GM18870 (cell line): ENCODE measurements at regions not wholly inside any gene's neighbourhood (a gene's known extent, or its start where the extent isn't known, plus 50 kb on each side); places are given as distances from the start of the nearest gene placed in this dataset.
"Not testable (repeated sequence)": the region's sequence is repeated elsewhere in the genome, so short reads cannot be mapped to it uniquely, and the experiment has no call there.

Source experiments
- ATAC-seq: cut with Tn5 transposase; IDR thresholded peaks from one replicate; pipeline ENCODE4 v1.9.1; 2021; ENCODE audit warnings: moderate library complexity; ENCODE audit not compliant: unreplicated experiment

DNA sequence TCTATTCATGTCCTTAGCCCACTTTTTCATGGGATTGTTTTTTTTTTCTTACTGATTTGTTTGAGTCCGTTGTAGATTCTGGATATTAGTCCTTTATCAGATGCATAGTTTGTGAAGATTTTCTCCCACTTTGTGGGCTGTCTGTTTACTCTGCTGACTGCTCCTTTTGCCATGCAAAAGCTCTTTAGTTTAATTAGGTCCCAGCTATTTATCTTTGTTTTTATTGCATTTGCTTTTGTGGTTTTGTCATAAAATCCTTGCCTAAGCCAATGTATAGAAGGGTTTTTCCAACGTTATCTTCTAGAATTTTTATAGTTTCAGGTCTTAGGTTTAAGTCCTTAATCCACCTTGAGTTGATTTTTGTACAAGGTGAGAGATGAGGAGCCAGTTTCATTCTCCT lies 358.9 kb downstream of the ADAMTS20 start:
- not testable (repeated sequence) for ATAC-seq

DNA sequence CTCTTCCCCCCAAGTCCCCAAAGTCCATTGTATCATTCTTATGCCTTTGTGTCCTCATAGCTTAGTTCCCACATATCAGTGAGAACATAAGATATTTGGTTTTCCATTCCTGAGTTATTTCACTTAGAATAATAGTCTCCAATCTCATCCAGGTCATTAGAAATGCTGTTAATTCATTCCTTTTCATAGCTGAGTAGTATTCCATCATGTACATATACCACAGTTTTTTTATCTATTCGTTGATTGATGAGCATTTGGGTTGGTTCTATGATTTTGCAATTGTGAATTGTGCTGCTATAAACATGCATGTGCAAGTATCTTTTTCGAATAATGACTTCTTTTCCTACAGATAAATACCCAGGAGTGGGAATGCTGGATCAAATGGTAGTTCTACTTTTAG lies 359.6 kb downstream of the ADAMTS20 start:
- not testable (repeated sequence) for ATAC-seq

DNA sequence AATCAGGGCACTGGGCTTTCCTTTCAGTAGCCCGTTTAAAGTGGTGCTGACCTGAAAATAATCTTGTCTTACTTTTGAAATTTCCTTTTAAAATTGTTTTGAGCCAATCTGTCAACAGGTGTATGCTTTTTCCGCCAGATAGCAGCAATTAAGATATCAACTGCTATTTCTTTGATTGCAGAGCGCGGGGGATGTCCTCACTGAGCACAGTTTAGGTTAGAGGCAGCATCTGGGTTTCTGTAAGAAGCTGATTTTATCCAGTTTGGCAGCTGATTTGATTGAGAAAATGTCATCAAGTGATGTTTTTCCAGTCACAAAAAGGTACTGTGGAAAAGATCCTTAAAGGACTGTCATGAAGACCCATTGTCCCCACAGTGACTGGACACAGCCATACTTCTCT lies 371.8 kb downstream of the ADAMTS20 start:
- no peak for ATAC-seq

DNA sequence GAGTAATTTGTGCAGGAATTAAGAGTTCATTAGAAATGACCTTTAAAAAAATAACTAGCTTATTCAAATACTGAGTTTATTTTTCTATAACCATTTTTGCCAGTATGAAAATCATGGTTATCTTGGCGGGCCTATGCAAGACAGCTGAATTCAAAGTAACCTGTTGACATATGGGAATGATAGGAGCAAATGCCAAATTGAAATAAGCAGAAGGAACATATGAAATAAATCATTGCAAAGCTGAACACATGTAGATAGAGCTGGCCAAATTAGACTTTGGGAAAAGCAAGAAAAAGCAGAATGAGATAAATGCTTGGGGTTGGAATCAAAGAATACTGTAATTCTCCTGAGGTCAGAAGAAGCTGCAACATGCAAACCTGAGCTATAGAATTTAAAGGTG lies 372.5 kb downstream of the ADAMTS20 start:
- ATAC-seq = no peak

DNA sequence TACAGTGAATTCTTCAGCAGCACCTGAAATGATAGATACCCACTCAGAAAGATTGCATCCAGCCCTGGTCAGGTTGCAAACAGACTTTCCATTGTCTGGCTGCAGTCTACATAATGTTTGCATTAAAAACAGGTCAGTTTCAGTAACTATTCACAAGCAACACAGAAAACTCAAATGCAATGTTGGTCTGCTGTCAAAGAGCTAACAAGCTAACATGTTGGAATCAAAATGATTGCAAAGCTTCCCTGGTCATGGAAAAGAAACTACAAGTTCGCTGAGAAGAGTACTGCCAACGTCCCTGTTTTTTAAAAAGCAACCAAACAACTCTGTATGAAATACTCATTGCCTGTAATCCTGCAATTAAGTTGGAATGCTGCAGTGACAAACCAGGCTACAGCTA lies 374.7 kb downstream of the ADAMTS20 start:
- ATAC-seq = no peak

DNA sequence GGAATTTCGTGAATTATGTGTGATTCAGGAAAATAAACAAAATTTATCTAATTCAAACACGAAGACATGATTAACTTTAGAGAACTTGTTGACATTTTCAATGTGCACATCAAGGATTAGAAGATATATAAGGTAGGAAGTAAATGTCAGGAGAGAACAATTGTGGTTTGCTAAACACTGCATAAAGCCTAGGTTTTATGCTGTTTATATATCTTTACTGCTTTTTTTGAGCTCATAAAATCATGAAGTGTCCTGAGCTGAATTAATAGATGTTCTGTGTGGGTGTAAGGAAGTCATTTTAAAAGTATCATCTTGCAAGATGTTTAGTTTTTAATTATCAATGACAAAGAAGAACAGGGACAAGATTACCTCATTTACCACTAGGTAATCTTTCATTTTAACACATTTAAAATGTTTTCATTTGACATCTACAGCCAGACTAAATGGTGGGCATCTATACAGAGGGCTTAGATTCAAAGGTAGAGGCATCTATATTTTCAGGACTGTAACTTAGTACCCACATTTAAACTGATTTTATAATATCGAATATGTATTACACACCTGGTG lies 382.8 kb downstream of the ADAMTS20 start:
- no peak for ATAC-seq

DNA sequence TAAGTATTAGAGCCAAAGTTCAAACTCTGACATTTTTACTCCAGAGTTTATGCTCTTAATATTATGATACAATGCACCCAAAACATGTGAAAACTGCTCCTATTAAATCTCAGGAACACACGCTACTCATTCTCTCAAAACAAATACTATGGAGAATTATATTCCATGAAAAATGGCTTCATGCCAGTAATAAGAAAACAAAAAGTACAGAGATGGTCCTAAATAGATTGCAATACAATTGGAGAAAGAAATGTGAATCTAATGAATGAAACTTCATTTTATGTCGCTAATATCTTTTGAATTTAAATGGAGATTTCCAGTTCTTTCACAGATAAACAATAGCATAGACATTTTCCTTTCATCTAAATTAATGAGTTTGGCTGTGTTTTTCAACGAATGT lies 384.3 kb downstream of the ADAMTS20 start:
- ATAC-seq = no peak

DNA sequence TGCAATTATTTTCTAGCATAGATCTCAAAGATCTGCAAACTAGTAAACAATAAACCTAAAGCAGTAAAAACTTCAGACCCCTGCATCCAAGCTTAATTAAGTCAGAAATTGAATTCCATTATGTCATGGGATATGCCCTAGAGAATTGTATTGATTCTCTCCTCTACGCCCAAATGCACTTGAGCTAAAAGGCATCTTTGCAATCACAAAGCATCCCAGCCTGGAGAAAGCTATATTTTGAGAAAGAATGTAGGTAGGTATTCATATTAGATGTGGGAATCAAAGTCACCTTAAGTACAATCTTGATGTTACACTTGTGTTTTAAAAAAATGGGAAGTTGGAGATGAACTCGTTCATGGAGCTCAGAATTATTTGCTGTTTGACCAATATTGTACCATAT lies 386.7 kb downstream of the ADAMTS20 start:
- ATAC-seq = no peak

DNA sequence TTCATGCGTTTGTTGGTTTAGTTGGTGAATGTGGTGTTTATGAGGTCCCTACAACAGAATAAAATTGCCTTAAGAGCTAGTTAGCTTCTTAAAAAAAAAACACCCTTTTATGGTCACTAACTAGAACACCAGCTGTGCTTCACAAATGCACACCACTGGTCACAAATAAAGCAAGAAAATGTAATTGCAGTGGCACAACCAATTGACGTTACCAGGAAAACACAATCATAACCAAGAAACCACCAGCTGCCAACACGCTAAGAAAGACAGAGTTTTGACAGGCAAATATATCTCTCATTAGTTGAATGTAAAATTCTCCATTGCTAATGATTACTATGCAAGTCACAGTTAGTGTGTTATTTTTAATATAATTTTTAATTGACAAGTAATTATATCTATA lies 389.9 kb downstream of the ADAMTS20 start:
- no peak for ATAC-seq

DNA sequence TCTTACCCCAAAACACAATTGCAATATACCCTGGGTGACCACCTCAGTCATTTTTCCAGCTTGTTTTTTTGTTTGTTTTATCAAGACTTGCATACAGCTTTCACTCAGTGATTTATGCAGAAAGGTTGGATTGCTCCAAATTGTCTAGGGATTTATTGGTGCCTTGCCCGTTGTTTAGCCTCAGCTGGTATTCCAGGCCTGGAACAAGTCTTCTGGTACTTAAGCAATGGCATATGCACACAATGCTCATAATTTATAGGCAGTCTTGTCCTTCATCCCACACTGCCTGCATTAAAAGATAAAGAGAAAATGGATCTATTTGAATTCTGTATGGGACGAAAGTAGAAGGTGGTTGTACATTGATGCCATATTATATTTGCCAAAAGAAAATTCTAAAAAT lies 392.5 kb downstream of the ADAMTS20 start:
- no peak for ATAC-seq

DNA sequence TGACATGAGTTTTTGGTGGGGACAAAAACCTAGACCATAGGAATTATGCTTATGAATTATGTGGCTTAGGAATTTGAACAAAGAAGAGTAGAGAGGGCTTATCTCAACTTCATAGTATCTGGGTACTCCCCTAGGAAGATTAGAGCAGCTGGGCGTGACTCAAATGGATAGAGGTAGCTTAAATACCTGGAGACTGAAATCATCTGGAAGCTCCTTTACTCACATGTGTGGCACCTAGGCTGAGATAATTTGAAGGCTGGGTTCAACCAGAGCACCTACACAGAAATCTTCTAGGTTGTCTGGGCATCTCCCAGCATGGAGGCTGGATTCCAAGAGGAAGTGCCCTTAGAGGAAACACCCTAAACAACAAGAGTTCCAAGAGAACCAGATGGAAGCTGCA lies 393.9 kb downstream of the ADAMTS20 start:
- ATAC-seq = no peak

DNA sequence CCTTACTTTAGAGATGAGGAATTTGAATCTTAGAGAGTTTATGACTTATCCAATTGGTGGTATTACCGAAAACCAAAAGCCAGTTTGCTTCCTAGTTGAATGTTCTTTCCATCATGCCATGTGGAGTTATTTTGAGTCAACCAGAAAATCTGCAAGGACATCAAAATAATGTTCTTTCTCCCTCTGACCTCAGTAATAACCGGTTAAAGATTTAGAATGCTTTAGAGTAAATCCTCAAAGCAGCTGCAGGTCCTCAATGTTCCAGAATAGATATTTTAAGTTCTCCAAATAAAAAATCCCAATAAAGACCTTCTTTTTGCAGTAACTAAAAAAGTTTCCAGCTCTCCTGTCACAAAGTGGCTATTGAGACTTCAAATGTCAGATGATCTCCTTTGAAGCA lies 396.6 kb downstream of the ADAMTS20 start:
- ATAC-seq = no peak

DNA sequence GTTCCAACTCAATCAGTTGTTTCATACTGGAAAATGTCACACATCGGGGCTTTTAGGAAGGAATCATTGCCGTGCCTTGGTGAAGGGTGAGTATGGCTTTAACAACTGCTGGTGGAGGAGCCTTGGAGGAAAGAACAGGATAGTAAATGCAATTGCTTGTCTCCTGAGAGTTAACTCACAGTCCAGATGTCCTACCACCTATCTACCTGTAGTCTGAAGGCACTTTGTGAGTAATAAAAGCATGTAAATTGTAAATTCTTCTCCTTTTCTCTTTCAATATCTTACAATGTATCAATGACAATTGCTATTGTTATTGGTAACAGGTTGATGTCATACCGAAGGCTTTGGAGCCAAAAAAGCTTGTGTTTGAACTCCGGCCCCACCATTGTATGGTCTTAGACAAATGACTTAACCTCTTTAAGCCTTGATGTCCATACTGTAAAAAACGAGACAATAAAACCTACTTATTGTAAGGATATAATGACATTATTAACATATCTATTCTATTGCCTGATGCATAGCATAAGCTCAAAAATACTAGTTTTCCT lies 397.4 kb downstream of the ADAMTS20 start:
- no peak for ATAC-seq

DNA sequence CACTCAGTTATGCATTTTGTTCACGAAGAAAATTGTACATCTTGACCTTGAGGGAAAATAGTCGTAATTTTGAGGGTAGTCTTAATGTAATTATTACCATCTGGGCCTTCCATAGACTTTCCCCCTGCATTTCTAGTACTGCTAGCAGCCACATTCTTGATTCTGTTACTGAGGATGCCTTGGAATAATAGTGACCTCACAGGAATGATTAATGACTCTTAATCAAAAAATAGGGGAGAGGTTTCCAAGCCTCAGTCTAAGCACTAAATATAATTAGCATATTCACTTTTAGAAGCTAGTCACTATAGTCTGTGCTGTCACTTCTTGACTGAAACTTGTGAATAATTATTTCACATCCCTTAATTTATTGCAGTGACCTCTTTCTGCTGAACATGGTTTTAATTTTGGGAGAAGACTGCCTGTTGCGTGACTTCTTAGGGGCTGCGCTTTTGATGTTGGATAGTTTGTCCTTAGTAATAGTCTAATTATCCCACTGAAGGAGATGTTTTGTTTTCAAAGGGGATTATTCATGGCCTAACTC lies 400.5 kb downstream of the ADAMTS20 start:
- no peak for ATAC-seq

DNA sequence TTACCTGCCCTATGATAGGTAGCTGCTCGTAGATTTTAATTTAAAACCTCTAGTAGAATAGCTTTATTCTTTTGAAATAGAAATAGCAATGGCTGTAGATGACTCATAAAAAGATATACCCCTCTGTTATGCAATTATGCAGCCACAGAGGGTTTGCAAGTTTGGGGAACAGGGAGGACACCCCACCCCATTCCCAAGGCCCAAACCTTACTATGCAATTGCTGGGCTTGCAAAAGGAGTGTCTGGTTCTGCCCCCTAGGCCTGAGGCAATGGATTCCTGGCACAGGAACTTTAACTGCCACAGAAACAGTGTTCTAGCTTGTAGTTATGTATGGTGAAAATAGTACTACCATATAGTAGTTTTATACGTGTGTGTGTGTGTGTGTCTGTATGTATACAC lies 403.3 kb downstream of the ADAMTS20 start:
- no peak for ATAC-seq

DNA sequence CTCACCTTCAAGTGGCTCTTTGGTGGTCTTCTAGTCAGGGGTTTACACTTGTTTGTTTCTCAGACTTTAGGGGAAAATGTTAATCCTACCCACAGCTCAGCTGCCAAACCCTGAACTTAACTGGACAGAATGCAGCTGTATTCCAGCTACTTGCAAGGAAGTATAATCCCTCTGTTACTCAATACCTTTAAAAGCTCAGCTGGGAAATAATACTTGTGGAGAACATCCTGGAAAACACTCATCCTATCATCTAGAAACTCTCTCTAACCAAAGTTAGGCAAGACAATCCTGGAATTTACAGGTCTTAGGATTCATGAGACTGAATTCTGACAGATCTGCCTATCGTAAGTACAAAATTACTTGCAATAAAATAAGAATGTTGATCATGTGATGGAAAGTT lies 404.1 kb downstream of the ADAMTS20 start:
- no peak for ATAC-seq

DNA sequence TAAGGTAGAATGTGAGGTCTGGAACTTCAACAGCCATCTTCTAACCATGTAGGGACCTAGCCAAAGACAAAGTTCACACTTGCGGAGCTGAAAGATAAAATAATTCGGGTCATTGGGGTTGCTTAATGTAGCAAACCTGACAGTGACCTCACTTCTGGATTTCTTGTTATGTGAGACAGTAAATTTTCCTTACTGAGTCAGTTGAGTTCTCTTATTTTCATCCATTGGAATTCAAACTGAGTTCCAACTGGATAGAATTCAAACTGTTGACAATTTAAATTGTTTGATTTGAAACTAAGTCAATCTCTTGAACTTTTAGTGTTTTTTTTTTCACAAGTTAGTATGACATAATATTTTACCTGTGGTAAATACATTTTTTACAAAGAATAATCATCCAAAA lies 406.5 kb downstream of the ADAMTS20 start:
- no peak for ATAC-seq

DNA sequence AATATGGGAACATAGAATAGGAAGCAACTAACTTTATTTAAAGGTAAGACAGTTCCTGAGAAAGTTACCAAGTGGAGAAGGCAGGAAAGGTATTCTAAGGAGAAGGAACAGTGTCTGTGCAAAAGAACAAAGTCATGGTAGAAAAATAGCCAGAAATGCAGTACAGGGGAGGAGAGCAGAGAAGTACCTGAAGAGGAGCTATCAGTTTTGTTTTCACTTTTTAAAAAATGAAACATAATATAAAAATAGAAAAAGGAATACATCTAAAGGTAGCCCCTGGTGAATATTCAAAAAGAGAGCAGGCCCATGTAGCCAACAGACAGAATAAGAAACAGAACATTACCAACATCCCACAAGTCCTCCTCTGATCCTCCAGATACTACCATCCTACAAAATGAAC lies 408.7 kb downstream of the ADAMTS20 start:
- peak; percentile 66 for ATAC-seq

DNA sequence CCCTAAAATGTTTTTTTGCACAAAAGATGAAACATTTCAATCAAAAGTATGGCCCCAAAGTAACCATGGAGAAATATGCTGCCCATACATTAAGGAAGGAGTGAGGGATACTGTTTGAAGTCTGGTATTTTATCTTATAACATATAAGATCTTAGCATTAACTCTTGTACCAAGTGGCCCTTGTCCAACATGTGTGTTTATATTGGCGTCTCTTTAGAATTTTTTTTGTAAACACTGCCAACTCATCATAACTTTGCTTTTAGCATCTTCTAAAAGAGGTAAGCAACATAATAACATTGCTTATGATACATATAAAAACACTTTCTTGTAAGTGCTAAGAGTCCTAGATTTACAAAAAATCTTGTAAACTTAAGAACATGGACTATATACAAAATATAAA lies 419.7 kb downstream of the ADAMTS20 start:
- no peak for ATAC-seq

DNA sequence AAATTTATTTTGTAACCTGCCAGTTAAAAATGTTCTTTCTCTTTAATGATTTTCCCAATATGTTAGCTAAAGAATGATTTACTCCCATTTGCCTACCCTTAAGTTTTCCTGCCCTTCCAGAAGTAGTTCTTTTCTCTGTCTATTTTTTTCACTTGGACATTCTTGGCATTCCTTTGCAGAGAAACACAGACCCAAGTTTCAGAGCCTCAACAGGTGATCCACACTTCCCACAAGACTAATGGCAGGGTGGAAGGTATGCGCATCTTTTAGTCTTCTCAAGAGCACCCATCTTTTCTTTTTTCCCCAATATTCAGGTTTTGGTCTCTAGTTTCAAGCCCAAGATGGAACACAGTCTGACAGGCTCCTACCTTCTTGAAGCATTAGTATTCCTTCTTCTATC lies 420.7 kb downstream of the ADAMTS20 start:
- ATAC-seq = no peak

DNA sequence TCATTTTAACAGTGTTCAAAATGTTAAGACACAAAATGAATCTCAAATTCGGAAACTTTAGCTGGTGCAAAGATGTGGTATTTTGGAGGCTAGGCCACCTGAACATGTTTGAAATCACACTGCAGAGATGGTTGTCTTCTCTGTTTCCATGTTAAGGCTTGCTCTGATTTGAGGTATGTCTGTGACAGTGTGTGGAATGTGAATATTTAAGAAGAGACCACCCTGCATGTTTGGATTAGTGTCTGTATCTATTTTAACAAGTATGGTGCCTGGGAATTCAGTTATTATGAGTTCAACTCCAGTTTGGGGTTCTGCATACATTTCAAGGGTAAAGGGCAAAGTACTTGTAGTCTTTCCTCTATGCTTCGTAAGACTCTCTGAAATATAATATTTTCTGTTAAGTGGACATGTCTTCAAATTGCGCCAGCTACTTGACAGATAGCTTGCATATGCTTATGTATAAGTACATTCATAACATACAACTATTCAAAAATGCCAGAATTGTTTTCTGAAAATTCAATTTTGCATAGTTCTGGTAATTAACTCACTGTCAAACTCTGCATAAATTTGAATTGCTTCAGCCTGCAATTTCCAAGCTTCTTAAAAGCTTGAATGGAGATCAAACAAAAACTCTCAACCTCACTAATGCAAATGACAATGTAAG lies 424.0 kb downstream of the ADAMTS20 start:
- no peak for ATAC-seq

DNA sequence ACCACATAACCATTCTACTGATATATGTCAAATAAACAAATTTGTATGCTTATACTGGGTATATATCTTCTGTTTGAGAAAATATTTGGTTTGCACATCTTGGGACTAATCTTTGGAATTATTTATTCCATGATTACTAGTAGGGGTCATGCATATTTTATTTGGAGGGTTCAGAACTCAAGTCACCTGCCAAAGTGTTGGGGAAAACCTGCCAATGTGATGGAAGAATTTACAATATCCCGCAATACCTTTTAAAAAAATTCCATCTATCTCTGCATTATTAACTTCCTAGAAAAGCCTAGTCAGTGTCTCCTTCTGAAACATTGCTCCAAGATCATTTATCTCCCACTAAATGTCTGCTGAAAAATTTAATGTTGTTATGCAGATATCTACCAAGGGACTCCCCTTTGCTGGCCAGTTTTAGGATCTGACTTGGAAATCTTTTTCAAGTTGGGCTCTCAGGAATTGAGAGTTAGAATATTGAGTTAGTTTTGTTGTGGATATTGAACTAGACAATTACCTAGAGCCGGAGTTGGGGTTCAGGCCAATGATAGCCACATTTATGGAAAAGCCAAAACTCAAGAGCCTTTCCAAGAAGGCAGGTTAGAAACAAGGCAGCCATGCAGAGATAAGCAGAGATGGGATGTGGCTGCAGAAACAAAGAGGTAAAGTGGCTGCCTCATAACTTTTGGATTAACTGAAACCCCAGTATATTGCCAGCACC lies 425.2 kb downstream of the ADAMTS20 start:
- no peak for ATAC-seq
